HepG2 (cell line): ENCODE measurements at regions not wholly inside any gene's neighbourhood (a gene's known extent, or its start where the extent isn't known, plus 50 kb on each side); places are given as distances from the start of the nearest gene placed in this dataset.

Experiments used
- ATAC-seq: fragments of 200-7000 bp; cut with Tn5 transposase; 3 replicates; pipeline ENCODE4 v1.9.1; 2020; ENCODE audit warnings: mild to moderate bottlenecking, moderate library complexity
- BruUV-seq: library from RNA; stranded (reverse); fragments of 400-500 nt; replicated peaks from 2 replicates; lab custom pipeline; 2021; lab: Mats Ljungman, UMichigan
- CTCF ChIA-PET: fragments of 300-600 bp; formaldehyde crosslinking; extraction: SDS; loops from one replicate; lab custom pipeline; 2021; ENCODE audit warnings: low total read pairs, inconsistent platforms, low intra/inter-chr PET ratio; lab: Yijun Ruan, JAX
- POLR2A ChIA-PET: fragments of 350-600 bp; sonication (Branson Sonifier 250); formaldehyde crosslinking; loops from one replicate; lab custom pipeline; 2020; ENCODE audit warnings: antibody characterized with exemption, inconsistent platforms; lab: Yijun Ruan, JAX
- DNase-seq: peaks from one replicate; pipeline ENCODE4 v3.0.0-alpha.2; 2015; ENCODE audit warnings: low spot score
- FAIRE-seq: peaks from 3 replicates; lab custom pipeline; 2011; peaks lifted over from hg19 to GRCh38; lab: Jason Lieb, UNC
- H2AFZ ChIP-seq: one replicate; pipeline ENCODE4 v1.6.1; 2011; ENCODE audit warnings: low read length, inconsistent platforms
- H3K27ac ChIP-seq: fragments of 300-600 bp; 3 replicates; pipeline ENCODE4 v1.8.0; 2011; ENCODE audit warnings: mixed run types, mild to moderate bottlenecking, mixed read lengths, low read length, inconsistent platforms; ENCODE audit not compliant: insufficient read depth; ENCODE audit errors: extremely low read length
- H3K27me3 ChIP-seq, 2 experiments: fragments of 200-600 bp in 1 of 2; 2 replicates in 1 of 2; 3 replicates in 1 of 2; pipeline versions ENCODE4 v1.6.0 to v1.8.0; 2011; ENCODE audit warnings: low read length in 2 of 2, mild to moderate bottlenecking in 2 of 2, moderate library complexity in 2 of 2, inconsistent platforms in 1 of 2; ENCODE audit not compliant: insufficient read depth in 2 of 2, control insufficient read depth in 1 of 2
- H3K36me3 ChIP-seq, 2 experiments: fragments of 200-600 bp in 1 of 2; replicated peaks in 1 of 2; 2 replicates in 1 of 2; 3 replicates in 1 of 2; pipeline versions ENCODE4 v1.5.1 to v1.8.0; 2011; ENCODE audit warnings: low read length in 2 of 2, inconsistent platforms in 1 of 2; ENCODE audit not compliant: insufficient read depth in 2 of 2, control insufficient read depth in 1 of 2
- H3K4me1 ChIP-seq: 2 replicates; pipeline ENCODE4 v1.5.1; 2012; ENCODE audit warnings: low read length, inconsistent platforms; ENCODE audit not compliant: insufficient read depth
- H3K4me2 ChIP-seq: 2 replicates; pipeline ENCODE4 v1.6.0; 2011; ENCODE audit warnings: low read depth, low read length, inconsistent platforms
- H3K4me3 ChIP-seq, 3 experiments: fragments of 200-600 bp in 1 of 3; sonication (generic), shearing (Covaris generic) in 1 of 3; replicated peaks in 1 of 3; 2 replicates each; pipeline ENCODE4 v1.5.1; 2011 to 2016; ENCODE audit warnings: low read length in 3 of 3, inconsistent platforms in 2 of 3, low read depth in 2 of 3, mild to moderate bottlenecking in 2 of 3, control low read depth in 1 of 3, mixed read lengths in 1 of 3; ENCODE audit not compliant: insufficient read depth in 1 of 3
- H3K79me2 ChIP-seq: one replicate; pipeline ENCODE4 v1.6.1; 2011; ENCODE audit warnings: low read length, inconsistent platforms; ENCODE audit not compliant: insufficient read depth
- H3K9ac ChIP-seq: 2 replicates; pipeline ENCODE4 v1.6.0; 2011; ENCODE audit warnings: mild to moderate bottlenecking, low read depth, low read length, inconsistent platforms; ENCODE audit not compliant: insufficient read depth
- H3K9me3 ChIP-seq: 2 replicates; pipeline ENCODE4 v1.5.1; 2012; ENCODE audit warnings: mild to moderate bottlenecking, low read length
- H4K20me1 ChIP-seq: 2 replicates; pipeline ENCODE4 v1.6.0; 2011; ENCODE audit warnings: inconsistent platforms, mild to moderate bottlenecking, low read length, moderate library complexity; ENCODE audit not compliant: insufficient read depth
- ARID2 ChIP-seq: sonication (generic); formaldehyde crosslinking; IDR thresholded peaks from 2 replicates; pipeline ENCODE4 v1.8.1; 2022; ENCODE audit warnings: mild to moderate bottlenecking, missing genetic modification reagents, borderline replicate concordance
- GATAD2A ChIP-seq: IDR thresholded peaks from 2 replicates; pipeline ENCODE4 v1.6.1; 2016
- HNF1A ChIP-seq, 2 experiments: sonication (generic) in 1 of 2; formaldehyde crosslinking in 1 of 2; IDR thresholded peaks; 2 replicates each; pipeline versions ENCODE4 v1.4.0 to v1.6.1; 2016 to 2020; ENCODE audit warnings: borderline replicate concordance in 1 of 2, low read depth in 1 of 2, mild to moderate bottlenecking in 1 of 2, missing genetic modification reagents in 1 of 2
- KDM4B ChIP-seq: sonication (generic); formaldehyde crosslinking; IDR thresholded peaks from 2 replicates; pipeline ENCODE4 v1.4.0; 2020; ENCODE audit warnings: missing genetic modification reagents
- KLF6 ChIP-seq: IDR thresholded peaks from 2 replicates; pipeline ENCODE4 v1.8.0; 2016; ENCODE audit warnings: missing biosample characterization, missing genetic modification reagents
- NFIC ChIP-seq: IDR thresholded peaks from 2 replicates; pipeline ENCODE4 v1.6.1; 2012; ENCODE audit warnings: mild to moderate bottlenecking, low read length, inconsistent platforms
- ONECUT2 ChIP-seq: sonication (generic); formaldehyde crosslinking; IDR thresholded peaks from 2 replicates; pipeline ENCODE4 v1.4.0; 2020; ENCODE audit warnings: missing genetic modification reagents
- SATB2 ChIP-seq: sonication (generic); formaldehyde crosslinking; IDR thresholded peaks from 2 replicates; pipeline ENCODE4 v1.5.0; 2020; ENCODE audit warnings: missing genetic modification reagents
- SP1 ChIP-seq, 2 experiments: fragments of 450-650 bp in 1 of 2; sonication (generic) in 1 of 2; formaldehyde crosslinking in 1 of 2; IDR thresholded peaks; 2 replicates each; pipeline versions ENCODE4 v1.4.0 to v1.6.1; 2016 to 2020; ENCODE audit warnings: missing genetic modification reagents in 1 of 2
- ZNF205 ChIP-seq: IDR thresholded peaks from 2 replicates; pipeline ENCODE4 v1.6.1; 2018; ENCODE audit warnings: missing biosample characterization, missing genetic modification reagents
- ZNF800 ChIP-seq: sonication (generic); formaldehyde crosslinking; IDR thresholded peaks from 2 replicates; pipeline ENCODE4 v1.4.0; 2020; ENCODE audit warnings: missing genetic modification reagents
- WGBS: methylation state at CpG from one replicate; pipeline ENCODE4 v1.1.6; 2017; ENCODE audit warnings: low lambda C conversion rate; 5-methylcytosine and 5-hydroxymethylcytosine counted together
- in situ Hi-C: cut with HindIII; loops from 2 replicates; pipeline ENCODE4 v1.10.0; 2017; ENCODE audit warnings: low pct_unique_long_range_greater_than_20kb; ENCODE audit not compliant: extremely low pct_ligation_motif_present
- intact Hi-C: fragments of 100-400 bp; cut with micrococcal nuclease; formaldehyde crosslinking; loops from one replicate; pipeline ENCODE4 v1.10.0; 2022; ENCODE audit not compliant: unreplicated experiment
- TF ChIP-seq, protein P1 (sequence below): sonication (generic); formaldehyde crosslinking; IDR thresholded peaks from 2 replicates; pipeline ENCODE4 v1.5.1; 2020; ENCODE audit warnings: mild to moderate bottlenecking, missing genetic modification reagents, borderline replicate concordance
- TF ChIP-seq, protein P2 (sequence below): sonication (generic); formaldehyde crosslinking; IDR thresholded peaks from 2 replicates; pipeline ENCODE4 v1.4.0; 2020; ENCODE audit warnings: missing genetic modification reagents, borderline replicate concordance
- TF ChIP-seq, protein P3 (sequence below): sonication (generic); formaldehyde crosslinking; IDR thresholded peaks from 2 replicates; pipeline ENCODE4 v1.5.0; 2020; ENCODE audit warnings: missing genetic modification reagents, mild to moderate bottlenecking, borderline replicate concordance

DNA sequence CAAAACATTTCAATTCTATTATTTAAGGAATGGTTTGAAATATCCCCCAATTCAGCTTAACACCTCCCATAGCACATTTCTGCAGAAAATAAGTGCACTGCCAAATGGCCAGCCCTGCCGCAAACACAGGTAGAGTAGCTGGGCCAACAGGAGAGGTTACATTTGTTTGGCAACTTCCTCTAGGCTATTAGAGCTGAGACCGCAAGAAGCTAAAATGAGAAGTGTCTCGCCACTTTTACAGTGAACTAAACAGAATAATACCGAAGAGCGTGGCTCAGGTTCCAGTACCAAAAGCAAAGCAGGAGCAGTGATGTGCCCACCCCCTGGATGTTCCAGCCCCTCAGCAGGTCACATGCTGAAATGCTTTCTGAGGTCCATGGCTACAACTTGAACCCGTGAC is 154.5 kb upstream of the PKN2 start:
- Histone ChIP-seq H3K79me2 (no peaks in the 10 kb centered on the region), H3K9ac (no peak overlapping the region), H3K36me3 (no peaks in the 10 kb centered on the region), H3K4me3 (no peak overlapping the region), H3K9me3 (no peaks in the 10 kb centered on the region), H3K4me1 (0 out of 2 replicates have a peak, but pooled peaks cover 4% of the 10 kb centered on the region), H3K27me3 (no peaks in the 10 kb centered on the region), H4K20me1 (no peaks in the 10 kb centered on the region), H2AFZ (no peak overlapping the region), H3K27ac (no peak overlapping the region), H3K4me2 (no peak overlapping the region)
- in situ Hi-C loops: no loop called here
- ATAC-seq: no peak
- BruUV-seq: no TSS peak
- ChIA-PET CTCF (no interaction called here), POLR2A (no interaction called here)
- 50% methylated on average over 6 of the region's 6 CpGs for WGBS
- no peak for DNase-seq
- no peak for FAIRE-seq
- intact Hi-C loops: no loop called here
- TF ChIP-seq GATAD2A (CRISPR knock-in tag): no peak
- TF ChIP-seq ARID2: no peak
- TF ChIP-seq HNF1A (IDR thresholded peaks at IDR 0.05; ENCODE audit: low read depth): no peak
- TF ChIP-seq HNF1A (CRISPR knock-in tag; IDR thresholded peaks at IDR 0.05; ENCODE audit: borderline replicate concordance): no peak
- TF ChIP-seq ZNF800 (CRISPR knock-in tag): no peak
- TF ChIP-seq, protein P1, sequence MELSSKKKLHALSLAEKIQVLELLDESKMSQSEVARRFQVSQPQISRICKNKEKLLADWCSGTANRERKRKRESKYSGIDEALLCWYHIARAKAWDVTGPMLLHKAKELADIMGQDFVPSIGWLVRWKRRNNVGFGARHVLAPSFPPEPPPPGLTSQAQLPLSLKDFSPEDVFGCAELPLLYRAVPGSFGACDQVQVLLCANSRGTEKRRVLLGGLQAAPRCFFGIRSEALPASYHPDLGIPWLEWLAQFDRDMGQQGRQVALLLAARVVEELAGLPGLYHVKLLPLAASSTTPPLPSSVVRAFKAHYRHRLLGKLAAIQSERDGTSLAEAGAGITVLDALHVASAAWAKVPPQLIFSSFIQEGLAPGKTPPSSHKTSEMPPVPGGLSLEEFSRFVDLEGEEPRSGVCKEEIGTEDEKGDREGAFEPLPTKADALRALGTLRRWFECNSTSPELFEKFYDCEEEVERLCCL: no peak
- TF ChIP-seq KDM4B (CRISPR knock-in tag): no peak
- no peak for TF ChIP-seq ONECUT2 (CRISPR knock-in tag)
- TF ChIP-seq, protein P2, sequence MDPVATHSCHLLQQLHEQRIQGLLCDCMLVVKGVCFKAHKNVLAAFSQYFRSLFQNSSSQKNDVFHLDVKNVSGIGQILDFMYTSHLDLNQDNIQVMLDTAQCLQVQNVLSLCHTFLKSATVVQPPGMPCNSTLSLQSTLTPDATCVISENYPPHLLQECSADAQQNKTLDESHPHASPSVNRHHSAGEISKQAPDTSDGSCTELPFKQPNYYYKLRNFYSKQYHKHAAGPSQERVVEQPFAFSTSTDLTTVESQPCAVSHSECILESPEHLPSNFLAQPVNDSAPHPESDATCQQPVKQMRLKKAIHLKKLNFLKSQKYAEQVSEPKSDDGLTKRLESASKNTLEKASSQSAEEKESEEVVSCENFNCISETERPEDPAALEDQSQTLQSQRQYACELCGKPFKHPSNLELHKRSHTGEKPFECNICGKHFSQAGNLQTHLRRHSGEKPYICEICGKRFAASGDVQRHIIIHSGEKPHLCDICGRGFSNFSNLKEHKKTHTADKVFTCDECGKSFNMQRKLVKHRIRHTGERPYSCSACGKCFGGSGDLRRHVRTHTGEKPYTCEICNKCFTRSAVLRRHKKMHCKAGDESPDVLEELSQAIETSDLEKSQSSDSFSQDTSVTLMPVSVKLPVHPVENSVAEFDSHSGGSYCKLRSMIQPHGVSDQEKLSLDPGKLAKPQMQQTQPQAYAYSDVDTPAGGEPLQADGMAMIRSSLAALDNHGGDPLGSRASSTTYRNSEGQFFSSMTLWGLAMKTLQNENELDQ (CRISPR knock-in tag): no peak
- no peak for TF ChIP-seq ZNF205 (CRISPR knock-in tag)
- TF ChIP-seq SP1 (IDR thresholded peaks at IDR 0.05): no peak
- TF ChIP-seq SP1 (CRISPR knock-in tag; IDR thresholded peaks at IDR 0.05): no peak
- no peak for TF ChIP-seq SATB2
- TF ChIP-seq NFIC: no peak
- TF ChIP-seq, protein P3, sequence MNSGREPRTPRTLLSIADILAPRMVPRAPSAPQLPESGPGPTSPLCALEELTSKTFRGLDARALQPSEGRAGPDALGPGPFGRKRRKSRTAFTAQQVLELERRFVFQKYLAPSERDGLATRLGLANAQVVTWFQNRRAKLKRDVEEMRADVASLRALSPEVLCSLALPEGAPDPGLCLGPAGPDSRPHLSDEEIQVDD: no peak
- TF ChIP-seq KLF6 (CRISPR knock-in tag): no peak
